ENCODE measurements at regions not wholly inside any gene's neighbourhood (a gene's known extent, or its start where the extent isn't known, plus 50 kb on each side); places are given as distances from the start of the nearest gene placed in this dataset.

DNA sequence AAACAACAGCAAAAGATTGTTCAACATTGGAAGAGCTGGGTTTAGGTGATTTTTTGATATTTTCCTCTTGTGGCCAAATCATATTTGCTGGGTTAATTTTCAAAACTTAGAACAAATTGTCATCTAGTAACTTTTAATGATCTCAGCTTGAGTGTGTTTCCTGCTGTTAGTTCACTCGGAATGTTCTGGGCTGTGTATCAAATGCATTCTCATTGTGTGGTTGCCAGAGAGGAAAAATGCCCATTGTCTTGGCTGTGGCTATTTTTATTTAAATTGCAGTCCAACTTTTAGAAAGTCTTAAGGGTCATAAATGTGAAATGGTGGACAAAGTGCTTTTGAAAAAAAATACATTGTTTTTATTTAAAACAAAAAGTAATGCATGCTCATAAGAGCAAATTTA lies 542.0 kb downstream of the TNS3 start:
- Histone ChIP-seq H3K4me1 (replicated peaks in 1 of 2) (peaks cover 8 to 16% of the 10 kb centered on the region in 2 donors), H3K4me3 (no peak overlapping the region), H3K27ac (no peak overlapping the region)
- in situ Hi-C loops (cut with MboI; ENCODE audit: low pct_unique_long_range_greater_than_20kb in 2 of 9, low sequenced_read_pairs in 9 of 9, unreplicated experiment in 9 of 9), result no loop called here
- no peak for ATAC-seq (replicated peaks in 6 of 8)
- 0 to 60% (median 14%) methylated on average over 1 of the region's 1 CpG; no CpG with 5 or more reads in 1 of the 10 experiments for WGBS, 10 experiments

DNA sequence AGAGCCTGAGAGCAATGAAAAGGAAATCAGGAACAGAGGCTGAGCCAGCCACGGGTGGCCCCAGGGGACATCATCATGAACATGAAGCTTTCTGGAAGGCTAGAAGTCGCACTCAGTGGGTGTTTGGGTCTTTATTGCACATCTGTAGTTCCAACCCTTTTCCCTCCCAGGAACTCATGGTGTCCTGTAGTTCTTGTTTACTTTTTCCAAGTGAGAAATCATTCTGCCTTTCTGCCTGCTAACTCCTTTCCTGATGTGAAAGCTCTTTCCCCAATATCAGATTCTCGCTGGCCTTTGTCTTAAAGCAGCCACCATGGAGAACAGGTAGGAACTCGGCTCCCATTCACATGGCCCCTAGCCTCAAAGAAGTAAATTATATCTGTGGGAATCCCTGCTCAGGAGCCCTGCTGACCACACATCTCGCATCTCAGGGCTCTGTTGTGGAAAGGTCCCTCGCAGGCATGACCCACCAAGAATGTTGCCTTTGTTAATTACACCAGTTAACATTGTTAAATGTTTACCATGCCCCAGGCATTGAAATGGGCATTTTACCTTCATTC lies 542.7 kb downstream of the TNS3 start:
- ATAC-seq (replicated peaks in 6 of 8), result no peak
- Histone ChIP-seq H3K27ac (no peak overlapping the region), H3K4me1 (replicated peaks in 1 of 2) (peaks cover 8 to 16% of the 10 kb centered on the region in 2 donors), H3K4me3 (no peak overlapping the region)
- 44 to 93% (median 75%) methylated on average over 2 to 5 of the region's 6 CpGs; no CpG with 5 or more reads in 1 of the 10 experiments for WGBS, 10 experiments
- in situ Hi-C loops (cut with MboI; ENCODE audit: low pct_unique_long_range_greater_than_20kb in 2 of 9, low sequenced_read_pairs in 9 of 9, unreplicated experiment in 9 of 9), result no loop called here

DNA sequence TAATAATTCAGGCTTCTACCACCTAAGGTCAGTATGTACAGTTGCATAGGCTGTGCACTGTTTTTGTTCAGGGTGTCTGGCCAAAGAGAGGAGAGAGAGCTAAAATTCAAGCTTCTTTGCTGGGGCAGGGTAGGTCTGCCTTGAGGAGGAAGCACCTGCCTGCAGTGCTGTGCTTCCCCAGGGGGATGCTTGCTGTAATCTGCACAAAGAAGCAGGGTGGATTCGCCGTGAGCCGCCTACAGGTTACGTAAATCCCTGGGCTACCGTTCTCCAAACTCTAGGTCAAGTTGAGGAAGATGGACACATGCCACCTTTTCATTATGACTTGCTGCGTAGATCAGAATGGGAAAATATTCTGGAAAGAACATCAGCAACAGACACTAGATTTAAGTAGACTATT lies 543.3 kb downstream of the TNS3 start:
- in situ Hi-C loops (cut with MboI; ENCODE audit: low pct_unique_long_range_greater_than_20kb in 2 of 9, low sequenced_read_pairs in 9 of 9, unreplicated experiment in 9 of 9), result no loop called here
- H3K27ac ChIP-seq, result no peak overlapping the region
- 60 to 87% (median 76%) methylated on average over 1 to 5 of the region's 6 CpGs; no CpG with 5 or more reads in 6 of the 10 experiments for WGBS, 10 experiments
- H3K4me1 ChIP-seq (replicated peaks in 1 of 2), result peaks cover 8 to 16% of the 10 kb centered on the region in 2 donors
- no peak overlapping the region for H3K4me3 ChIP-seq
- ATAC-seq (replicated peaks in 6 of 8), result no peak

DNA sequence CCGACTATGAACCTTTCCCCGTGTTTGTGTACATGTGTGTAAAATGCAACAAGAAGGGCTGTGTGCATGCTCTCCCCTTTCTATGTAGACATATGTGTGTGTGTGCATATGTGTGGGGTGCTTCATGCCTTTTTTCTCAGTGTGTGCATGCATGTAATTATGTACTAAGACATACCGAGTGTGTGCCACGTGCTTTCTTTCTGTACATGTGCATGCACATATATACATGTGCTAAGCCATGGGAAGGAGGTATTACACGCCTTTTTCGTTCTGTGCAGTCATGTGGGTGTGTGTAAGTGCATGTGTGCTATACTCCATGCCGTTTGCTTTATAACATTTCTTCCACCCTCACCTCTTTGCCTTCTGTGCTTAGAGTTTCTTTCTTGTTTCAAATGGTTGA lies 544.3 kb downstream of the TNS3 start:
- no peak for ATAC-seq (replicated peaks in 6 of 8)
- H3K4me1 ChIP-seq (replicated peaks in 1 of 2), result peaks cover 8 to 16% of the 10 kb centered on the region in 2 donors
- no peak overlapping the region for H3K4me3 ChIP-seq
- H3K27ac ChIP-seq, result no peak overlapping the region
- WGBS, 10 experiments, result 71 to 100% (median 91%) methylated on average over 2 to 7 of the region's 7 CpGs; no CpG with 5 or more reads in 1 of the 10 experiments
- in situ Hi-C loops (cut with MboI; ENCODE audit: low pct_unique_long_range_greater_than_20kb in 2 of 9, low sequenced_read_pairs in 9 of 9, unreplicated experiment in 9 of 9), result no loop called here

DNA sequence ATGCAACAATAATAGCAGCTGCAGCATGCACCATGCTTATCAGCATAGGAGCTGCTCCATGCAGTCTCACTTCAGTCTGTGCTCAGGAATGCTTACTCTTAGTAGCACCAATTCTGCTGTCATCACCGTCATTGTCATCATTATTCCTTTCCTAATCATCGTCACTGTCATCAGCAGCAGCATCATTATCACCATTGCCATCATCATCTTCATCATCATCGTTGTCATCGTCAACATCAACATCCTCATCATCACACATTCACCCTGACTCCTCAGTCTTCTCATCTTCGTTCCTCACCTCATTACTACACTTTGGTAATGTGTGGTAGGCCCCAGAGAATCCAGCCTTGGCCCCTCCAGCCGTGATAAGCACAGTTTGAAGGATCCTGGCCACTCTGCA lies 545.0 kb downstream of the TNS3 start:
- in situ Hi-C loops (cut with MboI; ENCODE audit: low pct_unique_long_range_greater_than_20kb in 2 of 9, low sequenced_read_pairs in 9 of 9, unreplicated experiment in 9 of 9), result no loop called here
- no peak overlapping the region for H3K4me3 ChIP-seq
- peaks cover 8 to 16% of the 10 kb centered on the region in 2 donors for H3K4me1 ChIP-seq (replicated peaks in 1 of 2)
- ATAC-seq (replicated peaks in 6 of 8), result no peak
- H3K27ac ChIP-seq, result no peak overlapping the region
- 6 to 100% (median 84%) methylated on average over 1 to 5 of the region's 6 CpGs; no CpG with 5 or more reads in 1 of the 10 experiments for WGBS, 10 experiments

DNA sequence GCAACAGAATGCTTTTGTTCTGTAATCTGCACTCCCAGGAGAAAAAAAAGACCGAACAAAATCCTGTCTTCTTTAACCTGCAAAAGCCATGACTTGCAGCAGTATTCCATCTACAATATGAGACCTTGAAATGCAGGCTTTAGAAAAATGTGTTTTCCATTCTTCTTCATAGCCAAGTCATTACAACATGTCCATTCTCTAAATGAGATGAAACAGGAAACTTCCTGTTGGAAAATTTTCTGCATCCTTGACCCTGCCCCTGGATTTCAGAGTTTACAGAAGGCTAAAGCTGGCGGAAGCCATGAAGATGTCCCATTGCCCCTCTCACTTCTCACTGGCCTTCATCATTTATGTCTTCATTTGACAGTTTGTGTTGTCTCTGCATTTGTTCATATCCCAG lies 546.4 kb downstream of the TNS3 start:
- H3K27ac ChIP-seq, result no peak overlapping the region
- 50 to 100% (median 83%) methylated on average over 1 to 2 of the region's 2 CpGs; no CpG with 5 or more reads in 3 of the 10 experiments for WGBS, 10 experiments
- H3K4me1 ChIP-seq (replicated peaks in 1 of 2), result peaks cover 8 to 16% of the 10 kb centered on the region in 2 donors
- H3K4me3 ChIP-seq, result no peak overlapping the region
- ATAC-seq (replicated peaks in 6 of 8), result no peak
- in situ Hi-C loops (cut with MboI; ENCODE audit: low pct_unique_long_range_greater_than_20kb in 2 of 9, low sequenced_read_pairs in 9 of 9, unreplicated experiment in 9 of 9), result no loop called here

DNA sequence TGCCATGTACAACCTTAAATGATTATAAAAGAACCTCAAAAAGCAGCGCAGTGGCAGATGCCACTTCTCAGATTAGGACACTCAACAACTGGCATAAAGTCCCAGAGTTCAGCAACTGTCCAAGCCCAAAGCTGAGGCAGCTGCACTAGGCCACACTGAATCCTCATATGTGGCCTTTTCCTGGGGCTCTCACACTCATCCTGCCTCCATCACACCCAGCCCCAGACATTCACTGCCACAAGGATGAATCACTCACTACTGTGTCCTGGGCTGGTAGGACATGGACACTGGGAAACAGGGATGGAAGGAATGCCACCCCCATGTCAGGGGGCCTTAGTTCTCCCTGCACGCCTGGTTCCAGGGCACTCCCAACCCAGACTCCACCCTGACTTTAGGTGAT lies 547.7 kb downstream of the TNS3 start:
- Histone ChIP-seq H3K4me1 (replicated peaks in 1 of 2) (peaks cover 2 to 6% of the 10 kb centered on the region in 2 donors), H3K27ac (no peak overlapping the region), H3K4me3 (no peak overlapping the region)
- no peak for ATAC-seq (replicated peaks in 6 of 8)
- in situ Hi-C loops (cut with MboI; ENCODE audit: low pct_unique_long_range_greater_than_20kb in 2 of 9, low sequenced_read_pairs in 9 of 9, unreplicated experiment in 9 of 9), result no loop called here
- 17 to 100% (median 80%) methylated on average over 1 to 2 of the region's 2 CpGs; no CpG with 5 or more reads in 3 of the 10 experiments for WGBS, 10 experiments

DNA sequence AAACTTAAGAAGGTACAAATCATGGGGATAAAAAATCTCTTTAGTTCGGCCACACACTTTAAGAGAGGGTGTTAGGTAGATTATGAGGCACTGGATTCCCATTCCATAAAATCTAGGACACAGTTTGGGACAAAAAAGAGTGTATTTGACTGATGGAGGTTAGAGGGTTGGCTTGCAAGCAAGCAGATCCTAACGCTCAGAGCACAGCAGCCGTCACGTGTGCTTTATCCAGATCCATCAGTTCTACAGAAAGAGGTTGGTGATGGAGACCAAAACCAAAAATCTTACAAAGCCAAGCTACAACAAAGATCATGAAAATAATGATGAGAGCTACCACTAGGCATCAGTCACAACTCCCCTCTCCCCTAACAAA lies 549.4 kb downstream of the TNS3 start:
- H3K27ac ChIP-seq, result no peak overlapping the region
- 13 to 100% (median 75%) methylated on average over 1 to 4 of the region's 4 CpGs for WGBS, 10 experiments
- in situ Hi-C loops (cut with MboI; ENCODE audit: low pct_unique_long_range_greater_than_20kb in 2 of 9, low sequenced_read_pairs in 9 of 9, unreplicated experiment in 9 of 9), result no loop called here
- no peak overlapping the region for H3K4me3 ChIP-seq
- ATAC-seq (replicated peaks in 6 of 8), result no peak
- peaks cover 0 to 7% of the 10 kb centered on the region in 2 donors for H3K4me1 ChIP-seq (replicated peaks in 1 of 2)

DNA sequence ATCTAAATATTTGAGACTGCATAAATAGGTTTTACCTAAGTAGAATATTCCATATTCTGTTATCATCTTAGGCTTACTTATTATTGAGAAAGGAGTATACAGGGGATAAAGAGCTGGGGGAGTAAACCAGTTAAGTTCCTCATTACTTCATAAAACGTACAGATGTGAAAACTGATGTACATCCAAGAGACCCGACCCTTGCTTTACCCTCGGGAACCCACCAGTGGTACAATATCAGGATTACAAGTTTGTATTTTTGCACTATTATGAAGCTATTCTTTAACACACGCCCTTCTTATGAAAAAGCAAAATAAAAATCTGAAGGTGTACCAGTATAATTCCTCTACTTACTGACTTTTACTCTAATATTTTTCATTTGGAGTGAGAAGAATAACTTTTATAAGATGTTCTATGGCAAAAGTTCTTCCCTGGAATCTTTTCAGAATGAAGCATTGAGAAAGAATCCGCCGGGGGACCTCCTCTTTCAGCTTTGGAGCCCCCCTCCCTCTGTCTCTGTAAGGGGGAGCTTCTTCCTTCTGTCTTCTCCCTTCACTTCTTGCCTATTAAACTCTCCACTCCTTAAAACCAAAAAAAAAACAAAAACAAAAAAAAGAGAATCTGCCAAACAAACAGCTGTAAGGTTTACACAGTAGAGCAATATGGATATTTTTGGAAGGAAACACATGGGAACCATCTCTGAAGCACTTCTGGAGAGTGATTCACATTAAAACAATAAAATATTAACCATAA lies 550.0 kb downstream of the TNS3 start:
- H3K27ac ChIP-seq, result no peak overlapping the region
- no peak for ATAC-seq (replicated peaks in 6 of 8)
- 15 to 94% (median 80%) methylated on average over 1 to 6 of the region's 6 CpGs for WGBS, 10 experiments
- in situ Hi-C loops (cut with MboI; ENCODE audit: low pct_unique_long_range_greater_than_20kb in 2 of 9, low sequenced_read_pairs in 9 of 9, unreplicated experiment in 9 of 9), result no loop called here
- H3K4me3 ChIP-seq, result no peak overlapping the region
- peaks cover 0 to 7% of the 10 kb centered on the region in 2 donors for H3K4me1 ChIP-seq (replicated peaks in 1 of 2)

DNA sequence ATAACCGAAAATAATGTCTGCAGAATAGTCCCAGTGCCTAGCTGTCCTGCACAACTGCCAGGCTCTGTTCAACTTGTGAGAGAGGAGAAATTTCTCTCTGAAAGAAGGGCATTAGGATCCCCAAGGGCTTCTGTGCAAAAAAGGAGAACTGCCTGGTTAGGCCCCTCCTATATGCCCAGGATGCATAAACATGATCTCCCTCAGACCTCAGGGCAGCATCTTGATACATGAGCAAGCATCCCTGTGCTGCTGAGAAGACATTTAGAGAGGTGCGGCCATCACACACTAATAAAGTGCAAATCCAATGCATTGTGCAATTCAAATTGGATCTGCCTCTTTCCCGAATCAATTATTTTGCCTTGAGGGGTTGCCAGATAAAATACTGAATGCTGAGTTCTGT lies 553.6 kb downstream of the TNS3 start:
- peaks cover 0 to 5% of the 10 kb centered on the region in 2 donors for H3K4me1 ChIP-seq (replicated peaks in 1 of 2)
- ATAC-seq (replicated peaks in 6 of 8), result peak in 6 of 8 experiments; percentile 25 to 99 (median 45)
- H3K27ac ChIP-seq, result no peak overlapping the region
- no peak overlapping the region for H3K4me3 ChIP-seq
- WGBS, 10 experiments, result 14 to 100% (median 73%) methylated on average over 1 to 2 of the region's 3 CpGs; no CpG with 5 or more reads in 5 of the 10 experiments
- in situ Hi-C loops (cut with MboI; ENCODE audit: low pct_unique_long_range_greater_than_20kb in 2 of 9, low sequenced_read_pairs in 9 of 9, unreplicated experiment in 9 of 9), result no loop called here

DNA sequence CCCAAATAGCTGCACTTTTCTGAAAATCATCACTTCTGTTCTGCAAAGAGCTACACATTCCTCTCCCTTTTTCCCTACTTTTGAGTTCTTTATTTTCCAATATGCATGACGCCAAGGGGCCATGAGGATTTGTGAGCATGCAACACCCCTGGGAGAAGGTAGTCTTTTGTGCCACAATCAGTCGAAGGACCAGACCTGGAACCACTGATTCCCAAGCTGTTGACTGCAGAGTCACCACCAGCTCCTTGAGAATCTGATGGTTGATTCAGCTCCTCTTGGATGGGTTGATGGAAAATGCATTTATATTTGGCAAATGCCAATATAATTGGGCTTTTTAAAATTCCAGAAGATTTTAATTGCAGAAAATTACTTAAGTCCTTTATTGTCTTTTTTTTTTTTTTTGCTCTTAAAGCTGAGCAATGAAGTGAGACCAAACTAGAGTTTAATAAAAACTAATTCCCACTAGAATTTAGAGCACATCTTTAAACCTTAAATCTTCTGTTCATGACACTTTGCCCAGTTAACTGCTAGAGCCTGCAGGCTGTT lies 554.1 kb downstream of the TNS3 start:
- 10 to 100% (median 91%) methylated on average over 1 to 2 of the region's 2 CpGs; no CpG with 5 or more reads in 2 of the 10 experiments for WGBS, 10 experiments
- Histone ChIP-seq H3K4me1 (replicated peaks in 1 of 2) (peaks cover 0 to 5% of the 10 kb centered on the region in 2 donors), H3K4me3 (no peak overlapping the region), H3K27ac (no peak overlapping the region)
- ATAC-seq (replicated peaks in 6 of 8), result no peak
- in situ Hi-C loops (cut with MboI; ENCODE audit: low pct_unique_long_range_greater_than_20kb in 2 of 9, low sequenced_read_pairs in 9 of 9, unreplicated experiment in 9 of 9), result no loop called here

DNA sequence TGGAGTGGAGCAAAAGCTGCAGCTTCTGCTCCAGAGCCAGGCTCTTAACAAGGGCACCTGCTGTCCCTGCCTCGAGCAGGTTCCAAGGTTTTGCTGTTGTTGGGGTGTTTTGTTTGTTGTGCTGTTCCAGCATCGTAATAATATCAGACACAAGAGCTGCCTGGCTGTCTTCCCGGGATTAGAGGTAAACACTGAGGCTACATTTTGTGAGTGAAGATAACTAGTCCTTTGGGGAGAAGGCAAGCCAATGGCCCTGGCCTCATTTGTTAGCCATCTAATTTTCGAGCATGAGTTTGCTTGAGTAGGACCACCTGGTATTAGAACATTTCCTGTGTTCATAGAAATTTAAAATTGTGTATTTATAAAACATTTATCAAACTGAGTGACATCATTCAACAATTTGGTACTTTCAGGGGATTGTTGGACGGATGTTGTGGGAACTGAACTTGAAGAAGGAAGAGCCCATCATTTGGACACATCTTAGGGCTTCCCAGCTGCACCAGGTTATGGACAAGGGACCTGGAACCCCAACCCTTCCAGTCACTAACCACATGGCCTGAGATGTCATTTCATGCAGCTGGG lies 555.0 kb downstream of the TNS3 start:
- ATAC-seq (replicated peaks in 6 of 8), result no peak
- H3K4me3 ChIP-seq, result no peak overlapping the region
- in situ Hi-C loops (cut with MboI; ENCODE audit: low pct_unique_long_range_greater_than_20kb in 2 of 9, low sequenced_read_pairs in 9 of 9, unreplicated experiment in 9 of 9), result no loop called here
- 0 to 91% (median 81%) methylated on average over 1 to 5 of the region's 5 CpGs; no CpG with 5 or more reads in 1 of the 10 experiments for WGBS, 10 experiments
- peaks cover 0 to 5% of the 10 kb centered on the region in 2 donors for H3K4me1 ChIP-seq (replicated peaks in 1 of 2)
- no peak overlapping the region for H3K27ac ChIP-seq

DNA sequence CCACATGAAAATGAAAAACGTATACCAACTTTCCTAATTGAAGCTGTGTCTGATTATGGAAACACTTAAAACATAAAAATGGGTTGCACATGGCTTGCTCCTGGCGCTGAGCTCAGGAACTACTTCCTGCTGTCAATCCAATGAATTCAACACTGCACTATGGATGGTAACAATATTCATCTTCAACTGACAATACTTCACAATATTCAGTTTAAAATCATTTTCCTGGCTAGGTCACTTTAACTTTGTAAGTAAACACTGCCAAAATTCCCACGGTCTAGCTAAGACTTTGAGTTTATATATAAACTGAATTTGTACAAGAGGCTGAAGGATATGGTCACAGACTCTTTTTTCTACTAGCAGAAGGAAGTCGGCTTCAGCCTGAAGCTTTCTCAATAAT lies 556.9 kb downstream of the TNS3 start:
- Histone ChIP-seq H3K27ac (no peak overlapping the region), H3K4me1 (replicated peaks in 1 of 2) (peaks cover 0 to 5% of the 10 kb centered on the region in 2 donors), H3K4me3 (no peak overlapping the region)
- in situ Hi-C loops (cut with MboI; ENCODE audit: low pct_unique_long_range_greater_than_20kb in 2 of 9, low sequenced_read_pairs in 9 of 9, unreplicated experiment in 9 of 9), result no loop called here
- 0 to 100% (median 70%) methylated on average over 1 to 4 of the region's 4 CpGs for WGBS, 10 experiments
- ATAC-seq (replicated peaks in 6 of 8), result no peak
